NCI-H446 (cell line): ENCODE measurements at regions not wholly inside any gene's neighbourhood (a gene's known extent, or its start where the extent isn't known, plus 50 kb on each side); places are given as distances from the start of the nearest gene placed in this dataset.

ENCODE experiments used
- DNase-seq, 2 experiments: peaks; one replicate each; lab custom pipeline; 2025; lab: John Stamatoyannopoulos, UW

DNA sequence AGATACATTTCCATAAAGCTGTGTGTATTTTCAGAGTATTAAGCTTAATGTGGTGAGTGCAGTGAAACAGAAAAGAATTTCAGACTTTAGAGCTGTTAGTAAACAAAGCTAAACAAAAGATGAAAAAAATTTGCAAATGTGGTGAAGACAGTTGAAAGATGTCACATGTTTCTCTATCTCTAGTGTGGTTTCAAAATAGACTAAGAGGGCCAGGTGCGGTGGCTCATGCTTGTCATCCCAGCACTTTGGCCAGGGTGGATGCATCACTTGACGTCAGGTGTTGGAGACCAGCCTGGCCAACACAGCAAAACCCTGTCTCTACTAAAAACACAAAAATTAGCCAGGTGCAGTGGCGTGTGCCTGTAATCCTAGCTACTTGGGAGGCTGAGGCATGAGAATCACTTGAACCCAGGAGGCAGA lies 466.0 kb upstream of the NR2F2 start:
- DNase-seq = no peak

DNA sequence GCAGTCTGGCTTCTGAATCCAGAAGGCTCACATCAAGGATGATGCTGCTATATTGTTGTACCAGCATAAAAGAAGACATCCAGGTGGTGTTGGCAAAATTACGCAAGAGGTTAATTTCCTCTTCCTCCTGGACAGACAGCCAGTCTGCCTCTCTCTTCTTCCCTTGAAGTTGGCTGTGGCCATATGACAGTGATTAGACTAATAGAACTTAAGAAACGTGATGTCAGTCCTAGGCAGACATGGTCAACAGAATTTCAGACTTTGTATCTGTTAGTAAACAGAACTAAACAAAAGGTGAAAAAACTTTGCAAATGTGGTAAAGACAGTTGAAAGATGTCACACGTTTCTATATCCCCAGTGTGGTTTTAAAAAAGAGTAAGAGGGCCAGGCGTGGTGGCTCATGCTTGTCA lies 465.2 kb upstream of the NR2F2 start:
- no peak for DNase-seq

GRCh38 chr15:95866711-95867440 lies 463.6 kb upstream of the NR2F2 start:
- DNase-seq = no peak

DNA sequence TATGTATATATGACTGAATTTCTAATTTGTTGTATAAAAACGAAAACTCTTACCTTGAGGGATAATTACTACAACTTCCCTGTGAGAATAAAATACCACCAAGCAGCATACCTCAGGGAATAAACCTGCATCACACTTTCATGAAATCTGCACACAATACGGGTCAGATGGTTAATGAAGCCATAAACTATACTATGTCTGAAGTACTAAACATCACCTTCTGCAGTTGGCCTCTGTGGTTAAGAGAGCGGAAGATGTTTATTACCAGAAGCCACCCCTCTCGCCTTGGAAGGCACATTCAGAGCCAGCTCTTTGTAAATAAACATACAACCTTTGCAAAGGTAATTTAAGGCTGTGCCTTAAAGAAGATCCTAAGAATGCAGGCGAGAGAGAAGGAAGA lies 462.1 kb upstream of the NR2F2 start:
- no peak for DNase-seq

DNA sequence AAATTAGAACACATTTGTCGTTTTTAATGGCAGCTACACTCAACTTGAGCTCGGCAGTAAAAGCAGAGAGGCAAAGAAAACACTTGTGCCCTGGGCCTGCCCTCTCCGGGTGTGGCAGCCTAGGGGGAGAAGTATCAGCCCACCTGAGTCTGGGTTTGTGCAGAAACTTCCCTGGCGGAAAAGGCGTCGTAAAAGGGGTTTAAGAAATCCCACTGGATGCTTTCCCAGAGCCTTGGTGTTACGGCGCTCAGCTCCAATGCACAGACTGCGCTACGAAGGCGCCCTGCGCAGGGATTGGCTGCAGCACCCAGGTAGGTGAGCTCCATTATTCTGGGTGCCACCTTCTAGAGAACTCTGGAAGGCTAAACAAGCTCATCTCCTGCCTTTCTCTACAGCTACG lies 461.5 kb upstream of the NR2F2 start:
- DNase-seq = no peak

DNA sequence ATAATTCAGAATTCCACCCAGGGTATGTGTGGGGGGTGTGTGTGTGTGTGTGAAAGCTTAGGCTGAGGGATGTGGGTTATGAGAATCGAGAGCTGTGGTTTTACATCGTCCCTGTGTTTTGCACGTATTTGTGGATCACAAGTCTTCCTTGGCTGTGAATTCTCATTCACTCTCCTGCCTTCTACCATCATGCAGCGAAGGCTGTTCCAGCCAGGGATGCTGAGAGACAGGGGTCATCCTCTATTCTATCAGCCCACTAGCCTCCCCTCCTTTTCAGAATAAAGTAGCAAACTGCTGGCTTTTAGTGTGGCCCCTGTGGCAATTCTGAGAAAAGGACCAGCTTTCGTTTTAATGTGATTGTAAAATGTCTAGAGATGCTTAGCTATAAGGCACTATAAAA lies 460.6 kb upstream of the NR2F2 start:
- no peak for DNase-seq

DNA sequence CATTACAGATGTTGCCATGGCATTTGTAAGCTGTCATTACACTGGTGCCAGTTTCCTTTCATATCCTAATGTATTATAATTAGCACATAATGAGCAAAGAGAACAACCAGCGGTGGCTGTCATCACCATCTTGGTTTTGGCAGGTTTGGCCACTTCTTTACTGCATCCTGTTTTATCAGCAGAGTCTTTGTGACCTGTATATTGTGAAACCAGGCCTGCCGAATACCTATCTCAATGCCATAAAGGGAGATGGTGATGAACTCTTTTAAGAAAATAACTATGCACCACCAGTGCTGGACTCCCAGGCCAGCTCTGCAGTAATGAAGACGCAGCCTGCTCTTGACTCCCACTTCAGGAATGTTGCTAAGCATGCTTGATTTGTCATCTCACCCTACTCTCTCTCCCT lies 458.1 kb upstream of the NR2F2 start:
- DNase-seq = no peak

DNA sequence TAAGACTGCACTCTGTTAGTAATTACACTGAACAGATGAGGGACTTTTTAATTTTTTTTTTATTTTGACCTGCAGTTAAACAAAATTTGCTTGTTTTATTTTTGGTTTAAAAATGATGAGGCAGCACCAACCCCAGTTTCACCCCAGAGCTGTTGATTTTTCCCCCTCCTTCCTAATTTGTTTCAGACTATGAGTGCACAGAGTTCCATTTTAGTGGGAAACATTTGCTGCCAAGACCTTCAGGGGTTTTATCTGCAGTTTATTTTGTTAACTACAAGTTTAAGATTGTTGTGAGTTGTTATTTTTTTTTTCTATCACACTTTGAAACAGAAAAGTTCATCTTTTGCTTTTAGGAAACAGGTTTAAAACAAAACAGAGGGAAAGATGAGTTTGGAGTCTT lies 455.9 kb upstream of the NR2F2 start:
- DNase-seq = no peak

DNA sequence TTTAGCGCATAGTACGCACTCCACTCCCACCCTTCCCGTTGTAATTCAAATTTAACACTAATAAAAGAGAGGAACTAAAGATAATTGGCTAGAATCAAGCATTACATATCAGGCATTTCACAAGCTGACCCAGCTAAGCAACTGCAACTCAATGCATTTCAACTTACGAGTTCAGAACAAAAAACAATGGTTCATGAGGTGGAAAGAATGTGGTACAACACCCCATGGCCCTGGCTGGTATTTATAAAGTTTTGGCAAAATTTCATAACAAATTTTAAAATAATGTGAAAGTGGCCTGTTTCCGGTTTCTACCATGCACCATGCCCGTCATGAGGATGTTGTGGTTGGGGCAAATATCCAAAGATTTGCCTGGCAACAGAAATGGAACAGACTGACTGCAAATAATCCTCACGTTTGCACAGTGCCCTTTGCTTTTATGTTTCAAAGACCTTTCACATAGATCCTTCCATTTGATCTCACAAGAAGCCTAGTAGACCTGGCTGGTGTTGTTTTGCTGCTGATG lies 455.3 kb upstream of the NR2F2 start:
- DNase-seq = no peak

- DNase-seq = no peak
Measured at GRCh38 chr15:95880031-95880570, 450.4 kb upstream of the NR2F2 start.

GRCh38 chr15:95880630-95881029 lies 449.9 kb upstream of the NR2F2 start:
- no peak for DNase-seq

DNA sequence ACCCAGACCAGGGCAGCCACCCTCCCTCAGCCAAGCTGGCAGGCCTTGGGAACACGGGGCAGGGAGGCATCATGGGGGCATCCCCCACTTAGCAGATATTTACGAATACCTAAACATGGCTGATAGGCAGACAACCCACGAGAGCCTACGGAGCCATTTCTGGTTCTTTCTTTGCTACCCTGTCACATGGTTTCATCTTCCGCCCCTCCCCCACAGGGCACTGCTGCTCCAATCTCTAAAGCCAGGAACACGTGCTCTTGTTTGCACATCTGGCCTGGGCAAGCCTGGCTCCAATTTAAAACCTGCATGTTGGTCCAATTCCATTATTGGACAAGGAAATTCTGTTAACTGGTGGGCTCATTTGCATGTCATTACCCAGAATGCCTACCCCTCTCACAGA lies 447.4 kb upstream of the NR2F2 start:
- DNase-seq = no peak

- DNase-seq = no peak
Measured at GRCh38 chr15:95884276-95884675, 446.2 kb upstream of the NR2F2 start.

DNA sequence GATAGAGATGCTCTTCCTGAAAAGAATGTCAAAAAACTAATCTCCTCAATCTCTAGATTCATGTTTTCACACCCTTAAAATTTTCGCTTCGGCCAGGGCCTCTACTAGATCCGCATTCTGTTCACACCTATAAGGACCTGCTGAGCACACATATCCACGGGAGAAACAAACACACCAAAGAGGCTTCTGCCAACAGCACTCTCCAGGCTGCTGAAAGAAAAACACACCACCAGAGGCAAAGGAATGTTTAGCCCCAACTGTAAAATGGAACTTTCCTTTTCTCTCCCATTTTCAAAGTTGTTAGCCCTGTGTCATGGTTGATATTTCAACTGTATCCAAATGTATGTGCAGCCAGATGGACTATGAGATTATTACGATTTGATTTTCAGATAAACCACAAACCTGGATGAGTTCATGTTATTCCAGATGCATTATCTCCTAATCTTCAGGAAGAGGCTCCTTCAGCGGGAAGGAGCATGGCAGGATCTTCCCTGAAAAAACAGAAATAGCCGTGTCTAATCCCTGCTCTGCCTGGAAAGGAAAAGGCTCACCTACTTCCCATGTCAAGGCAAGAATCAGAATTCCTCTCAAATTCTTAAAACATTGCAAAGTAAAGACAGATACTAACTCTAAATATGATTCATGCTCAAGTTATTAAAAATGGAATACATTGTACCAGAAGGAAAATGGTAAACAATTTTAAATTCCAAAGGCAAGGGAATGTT lies 442.7 kb upstream of the NR2F2 start:
- no peak for DNase-seq

DNA sequence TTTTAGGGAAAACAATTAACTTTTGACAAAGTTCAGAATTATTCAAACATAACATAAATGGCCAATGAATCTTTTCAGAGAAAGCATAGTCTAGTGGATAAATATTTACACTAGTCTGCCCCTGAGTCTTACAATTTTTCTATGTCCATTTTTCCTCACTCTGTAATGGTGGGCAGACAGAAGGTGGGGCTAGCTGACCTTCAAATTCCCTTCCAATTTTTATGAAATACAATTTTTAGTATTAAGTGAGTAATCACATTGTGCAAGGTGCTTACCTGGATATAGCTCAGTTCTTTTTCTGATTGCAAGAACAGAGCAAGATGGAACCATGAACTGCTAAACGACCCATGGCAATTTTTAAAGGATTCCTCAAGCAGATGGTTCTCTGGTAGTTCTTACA lies 441.7 kb upstream of the NR2F2 start:
- no peak for DNase-seq

GRCh38 chr15:95894407-95894956 lies 436.0 kb upstream of the NR2F2 start:
- DNase-seq = no peak

GRCh38 chr15:95895508-95895907 lies 435.0 kb upstream of the NR2F2 start:
- DNase-seq = no peak

GRCh38 chr15:95897651-95898050 lies 432.8 kb upstream of the NR2F2 start:
- no peak for DNase-seq

- no peak for DNase-seq
Measured at GRCh38 chr15:95898761-95899160, 431.7 kb upstream of the NR2F2 start.

DNA sequence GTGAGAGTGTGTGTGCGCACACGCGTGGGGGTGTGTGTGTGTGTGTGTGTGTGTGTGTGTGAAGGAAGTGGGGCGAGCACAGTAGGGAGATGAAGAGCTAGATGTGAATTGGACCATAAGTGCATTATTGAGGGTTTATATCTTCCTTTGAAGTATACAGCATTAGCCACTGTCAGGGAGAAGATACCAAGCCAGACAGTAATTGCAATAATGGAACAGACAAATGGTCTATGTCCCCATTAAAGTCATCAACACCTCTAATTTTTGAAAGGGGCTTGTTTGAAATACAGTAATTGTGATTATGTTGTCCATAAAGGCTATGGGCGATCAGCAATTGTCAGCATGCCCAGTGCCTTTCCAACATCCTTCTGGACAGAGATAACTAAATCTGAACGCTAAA lies 429.2 kb upstream of the NR2F2 start:
- DNase-seq = no peak

- no peak for DNase-seq
Measured at GRCh38 chr15:95902606-95903005, 427.9 kb upstream of the NR2F2 start.

- DNase-seq = no peak
Measured at GRCh38 chr15:95903352-95903751, 427.1 kb upstream of the NR2F2 start.

- no peak for DNase-seq
Measured at GRCh38 chr15:95910643-95911212, 419.8 kb upstream of the NR2F2 start.
